ENCODE measurements at regions not wholly inside any gene's neighbourhood (a gene's known extent, or its start where the extent isn't known, plus 50 kb on each side); places are given as distances from the start of the nearest gene placed in this dataset.

- no peak for TF ChIP-seq CTCF (IDR thresholded peaks at IDR 0.05)
- no peak for TF ChIP-seq POLR2A (IDR thresholded peaks at IDR 0.05)
Observed at GRCh38 chr13:104006625-104007075, 940.4 kb upstream of the SLC10A2 start.
